ENCODE measurements at regions not wholly inside any gene's neighbourhood (a gene's known extent, or its start where the extent isn't known, plus 50 kb on each side); places are given as distances from the start of the nearest gene placed in this dataset.

DNA sequence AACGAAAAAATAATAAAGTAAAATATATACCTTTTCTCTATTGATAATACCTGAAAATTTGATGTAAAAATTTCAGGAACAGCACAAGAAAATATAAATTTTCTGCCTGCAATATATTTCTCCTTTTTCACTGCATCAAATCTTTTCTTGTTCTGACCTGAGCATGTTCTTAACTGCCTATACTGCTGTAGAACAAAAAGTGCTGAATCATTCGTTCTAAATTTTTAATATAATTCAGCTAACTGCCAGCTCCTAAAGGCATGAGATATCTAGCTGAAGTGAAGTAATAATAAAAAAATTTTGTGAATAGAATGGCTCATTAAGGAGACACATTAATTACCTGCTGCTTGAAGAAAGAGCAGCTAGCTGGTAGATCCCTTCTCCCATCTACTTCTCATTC is 188.6 kb upstream of the FKBP1C start (continued):
- TF ChIP-seq, protein P1, sequence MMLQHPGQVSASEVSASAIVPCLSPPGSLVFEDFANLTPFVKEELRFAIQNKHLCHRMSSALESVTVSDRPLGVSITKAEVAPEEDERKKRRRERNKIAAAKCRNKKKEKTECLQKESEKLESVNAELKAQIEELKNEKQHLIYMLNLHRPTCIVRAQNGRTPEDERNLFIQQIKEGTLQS (IDR thresholded peaks at IDR 0.05; ENCODE audit: insufficient read depth, low read depth, low read length) = no peak
- TF ChIP-seq NRF1 (IDR thresholded peaks at IDR 0.05; ENCODE audit: low read depth, low read length) = no peak
